HEK293T (cell line): ENCODE measurements at regions not wholly inside any gene's neighbourhood (a gene's known extent, or its start where the extent isn't known, plus 50 kb on each side); places are given as distances from the start of the nearest gene placed in this dataset.
A peak's percentile ranks its signal among the peaks of the same experiment; 100 is the strongest.
"Not testable (repeated sequence)": the region's sequence is repeated elsewhere in the genome, so short reads cannot be mapped to it uniquely, and the experiment has no call there.

ENCODE experiments used
- CTCF ChIA-PET: fragments of 350-600 bp; formaldehyde crosslinking; extraction: SDS; loops from one replicate; lab custom pipeline; 2021; ENCODE audit warnings: antibody characterized with exemption, inconsistent platforms; lab: Yijun Ruan, JAX
- POLR2A ChIA-PET: fragments of 350-600 bp; formaldehyde crosslinking; extraction: SDS; loops from one replicate; lab custom pipeline; 2020; ENCODE audit warnings: antibody characterized with exemption, inconsistent platforms; lab: Yijun Ruan, JAX
- DNase-seq: peaks from one replicate; pipeline ENCODE4 v3.0.0; 2012; ENCODE audit warnings: mixed read lengths; ENCODE audit errors: extremely low spot score
- ARNT ChIP-seq: fragments of 450-650 bp; IDR thresholded peaks from 2 replicates; pipeline ENCODE4 v1.6.1; 2017; ENCODE audit warnings: mild to moderate bottlenecking
- BHLHE40 ChIP-seq: fragments of 450-650 bp; IDR thresholded peaks from 2 replicates; pipeline ENCODE4 v1.6.1; 2016; ENCODE audit warnings: mild to moderate bottlenecking, moderate library complexity, borderline replicate concordance
- CTBP1 ChIP-seq: fragments of 450-650 bp; IDR thresholded peaks from 2 replicates; pipeline ENCODE4 v1.6.1; 2016; ENCODE audit warnings: borderline replicate concordance
- ELF4 ChIP-seq: fragments of 450-650 bp; IDR thresholded peaks from 2 replicates; pipeline ENCODE4 v1.6.1; 2017; ENCODE audit warnings: antibody characterized with exemption
- FOXA1 ChIP-seq: fragments of 450-650 bp; IDR thresholded peaks from 2 replicates; pipeline ENCODE4 v1.6.1; 2016; ENCODE audit warnings: mild to moderate bottlenecking
- FOXK2 ChIP-seq: fragments of 450-650 bp; IDR thresholded peaks from 2 replicates; pipeline ENCODE4 v1.6.1; 2016; ENCODE audit warnings: mild to moderate bottlenecking
- FOXM1 ChIP-seq: fragments of 450-650 bp; IDR thresholded peaks from 2 replicates; pipeline ENCODE4 v1.6.1; 2017; ENCODE audit warnings: mild to moderate bottlenecking, borderline replicate concordance
- HDGF ChIP-seq: fragments of 450-650 bp; IDR thresholded peaks from 2 replicates; pipeline ENCODE4 v1.6.1; 2017; ENCODE audit warnings: antibody characterized with exemption, borderline replicate concordance
- L3MBTL2 ChIP-seq: fragments of 450-650 bp; conservative IDR thresholded peaks from 2 replicates; pipeline ENCODE4 v1.6.1; 2016; ENCODE audit warnings: mild to moderate bottlenecking
- LEF1 ChIP-seq: fragments of 450-650 bp; IDR thresholded peaks from 2 replicates; pipeline ENCODE4 v1.6.1; 2017; ENCODE audit warnings: mild to moderate bottlenecking, borderline replicate concordance
- NFRKB ChIP-seq: fragments of 450-650 bp; IDR thresholded peaks from 2 replicates; pipeline ENCODE4 v1.6.1; 2016; ENCODE audit warnings: mild to moderate bottlenecking, moderate library complexity
- PKNOX1 ChIP-seq: fragments of 450-650 bp; IDR thresholded peaks from 2 replicates; pipeline ENCODE4 v1.6.1; 2016
- SP1 ChIP-seq: fragments of 450-650 bp; IDR thresholded peaks from 2 replicates; pipeline ENCODE4 v1.6.1; 2017
- SUZ12 ChIP-seq: fragments of 450-650 bp; IDR thresholded peaks from 2 replicates; pipeline ENCODE4 v1.6.1; 2016; ENCODE audit warnings: mild to moderate bottlenecking
- TARDBP ChIP-seq: fragments of 450-650 bp; IDR thresholded peaks from 2 replicates; pipeline ENCODE4 v1.6.1; 2016
- ZNF384 ChIP-seq: fragments of 450-650 bp; IDR thresholded peaks from 2 replicates; pipeline ENCODE4 v1.6.1; 2016

GRCh38 chrX:153266140-153266539 is 55.4 kb downstream of the PNMA6F start:
- CTCF ChIA-PET: not testable (repeated sequence)

GRCh38 chrX:153260468-153260867 is 61.1 kb downstream of the PNMA6F start:
- POLR2A ChIA-PET, CTCF ChIA-PET, DNase-seq: not testable (repeated sequence)

More at GRCh38 chrX:153266140-153266539, 55.4 kb downstream of the PNMA6F start:
- POLR2A ChIA-PET, DNase-seq: not testable (repeated sequence)

GRCh38 chrX:153253239-153253638 is 68.3 kb downstream of the PNMA6F start:
- DNase-seq, CTCF ChIA-PET, POLR2A ChIA-PET: not testable (repeated sequence)

GRCh38 chrX:153252378-153253129 is 69.0 kb downstream of the PNMA6F start:
- POLR2A ChIA-PET, DNase-seq, CTCF ChIA-PET: not testable (repeated sequence)

- CTCF ChIA-PET, DNase-seq, POLR2A ChIA-PET: not testable (repeated sequence)
Observed at GRCh38 chrX:153251952-153252351, 69.6 kb downstream of the PNMA6F start.

GRCh38 chrX:153250762-153251161 is 70.8 kb downstream of the PNMA6F start:
- DNase-seq, POLR2A ChIA-PET, CTCF ChIA-PET: not testable (repeated sequence)

GRCh38 chrX:153245288-153245731 is 66.2 kb downstream of the MAGEA1 start:
- ChIA-PET POLR2A (interaction anchor here (0.6 kb wide), 1 partner anchor 142 kb away, joined by 3 read pairs; no protein-coding TSS in a partner anchor), CTCF (interaction anchor here (0.7 to 0.8 kb wide), 2 partner anchors 213 to 303 kb away, joined by 3 read pairs; no protein-coding TSS in a partner anchor)
- peak; percentile 62 for DNase-seq
- peak; percentile 87 for TF ChIP-seq BHLHE40
- TF ChIP-seq PKNOX1: no peak

GRCh38 chrX:153244767-153245166 is 65.7 kb downstream of the MAGEA1 start:
- TF ChIP-seq PKNOX1 (no peak), SP1 (no peak), FOXK2 (no peak), ZNF384 (no peak), L3MBTL2 (no peak), FOXM1 (no peak), NFRKB (no peak), TARDBP (no peak), FOXA1 (no peak), ARNT (no peak), ELF4 (no peak), SUZ12 (no peak), HDGF (no peak), CTBP1 (no peak)
- no peak for DNase-seq
- ChIA-PET CTCF (interaction anchor here (0.7 to 0.8 kb wide), 2 partner anchors 212 to 303 kb away, joined by 3 read pairs; no protein-coding TSS in a partner anchor), POLR2A (interaction anchor here (0.6 kb wide), 1 partner anchor 142 kb away, joined by 3 read pairs; no protein-coding TSS in a partner anchor)

GRCh38 chrX:153238361-153238760 is 59.3 kb downstream of the MAGEA1 start:
- ChIA-PET POLR2A (interaction anchor here (0.6 kb wide), 1 partner anchor 199 kb away, joined by 3 read pairs; no protein-coding TSS in a partner anchor), CTCF (no interaction called here)
- TF ChIP-seq TARDBP (no peak), ZNF384 (no peak), NFRKB (no peak), ELF4 (no peak), SUZ12 (no peak), FOXM1 (no peak), SP1 (no peak), LEF1 (no peak), BHLHE40 (no peak), L3MBTL2 (no peak), FOXA1 (no peak), CTBP1 (no peak), PKNOX1 (no peak)
- DNase-seq: no peak
